ENCODE measurements at regions not wholly inside any gene's neighbourhood (a gene's known extent, or its start where the extent isn't known, plus 50 kb on each side); places are given as distances from the start of the nearest gene placed in this dataset.

GRCh38 chr1:226467443-226467842, 59.5 kb upstream of the PARP1 start:
- H3K9me3 ChIP-seq (ENCODE audit: insufficient read depth, low read length), result no peaks in the 10 kb centered on the region
- no peaks in the 10 kb centered on the region for H3K36me3 ChIP-seq (replicated peaks; ENCODE audit: low read depth, low read length)
- TF ChIP-seq EZH2phosphoT487 (IDR thresholded peaks at IDR 0.05; ENCODE audit: low read depth) (no peak), CTCF (IDR thresholded peaks at IDR 0.05; ENCODE audit: low read depth, low read length) (no peak)
- H3K9ac ChIP-seq (ENCODE audit: low read length), result no peak overlapping the region
- H4K20me1 ChIP-seq (ENCODE audit: insufficient read depth, low read length), result no peaks in the 10 kb centered on the region
- H3K4me1 ChIP-seq (ENCODE audit: low read length), result no peaks in the 10 kb centered on the region
- no peak overlapping the region for H3K4me2 ChIP-seq (ENCODE audit: low read length)
- no peak overlapping the region for H3K27ac ChIP-seq (ENCODE audit: low read length)
- no peak overlapping the region for H2AFZ ChIP-seq (ENCODE audit: low read depth, low read length)
- no peak overlapping the region for H3K4me3 ChIP-seq (ENCODE audit: low read length)
- no peaks in the 10 kb centered on the region for H3K79me2 ChIP-seq (ENCODE audit: low read length)
- peaks cover 29% of the 10 kb centered on the region for H3K27me3 ChIP-seq (ENCODE audit: low read depth, low read length)

GRCh38 chr1:226470921-226471866, 63.3 kb upstream of the PARP1 start:
- Histone ChIP-seq H2AFZ (ENCODE audit: low read depth, low read length) (no peak overlapping the region), H3K36me3 (replicated peaks; ENCODE audit: low read depth, low read length) (no peaks in the 10 kb centered on the region), H3K9ac (ENCODE audit: low read length) (no peak overlapping the region)

GRCh38 chr1:226473325-226473724, 65.4 kb upstream of the PARP1 start:
- no peak overlapping the region for H3K27ac ChIP-seq (ENCODE audit: low read length)
- H3K9ac ChIP-seq (ENCODE audit: low read length), result no peak overlapping the region
- no peaks in the 10 kb centered on the region for H3K36me3 ChIP-seq (replicated peaks; ENCODE audit: low read depth, low read length)
- H4K20me1 ChIP-seq (ENCODE audit: insufficient read depth, low read length), result no peaks in the 10 kb centered on the region
- no peaks in the 10 kb centered on the region for H3K79me2 ChIP-seq (ENCODE audit: low read length)
- TF ChIP-seq CTCF (IDR thresholded peaks at IDR 0.05; ENCODE audit: low read depth, low read length) (no peak), EZH2phosphoT487 (IDR thresholded peaks at IDR 0.05; ENCODE audit: low read depth) (no peak)
- peaks cover 22% of the 10 kb centered on the region; the same call in 1 of the 2 replicates for H3K27me3 ChIP-seq (ENCODE audit: low read depth, low read length)
- peaks cover 5% of the 10 kb centered on the region; the same call in 1 of the 2 replicates for H3K4me1 ChIP-seq (ENCODE audit: low read length)
- no peak overlapping the region for H2AFZ ChIP-seq (ENCODE audit: low read depth, low read length)
- H3K4me2 ChIP-seq (ENCODE audit: low read length), result no peak overlapping the region
- no peaks in the 10 kb centered on the region for H3K9me3 ChIP-seq (ENCODE audit: insufficient read depth, low read length)
- H3K4me3 ChIP-seq (ENCODE audit: low read length), result no peak overlapping the region

More at GRCh38 chr1:226470921-226471866, 63.3 kb upstream of the PARP1 start:
- peaks cover 5% of the 10 kb centered on the region; the same call in 1 of the 2 replicates for H3K4me1 ChIP-seq (ENCODE audit: low read length)
- H3K4me3 ChIP-seq (ENCODE audit: low read length), result no peak overlapping the region
- H3K9me3 ChIP-seq (ENCODE audit: insufficient read depth, low read length), result no peaks in the 10 kb centered on the region
- H3K4me2 ChIP-seq (ENCODE audit: low read length), result no peak overlapping the region
- H3K79me2 ChIP-seq (ENCODE audit: low read length), result no peaks in the 10 kb centered on the region
- H4K20me1 ChIP-seq (ENCODE audit: insufficient read depth, low read length), result no peaks in the 10 kb centered on the region
- H3K27me3 ChIP-seq (ENCODE audit: low read depth, low read length), result peaks cover 32% of the 10 kb centered on the region
- TF ChIP-seq CTCF (IDR thresholded peaks at IDR 0.05; ENCODE audit: low read depth, low read length) (no peak), EZH2phosphoT487 (IDR thresholded peaks at IDR 0.05; ENCODE audit: low read depth) (no peak)
- no peak overlapping the region for H3K27ac ChIP-seq (ENCODE audit: low read length)

GRCh38 chr1:226474041-226474440, 66.1 kb upstream of the PARP1 start:
- no peak overlapping the region for H3K27ac ChIP-seq (ENCODE audit: low read length)
- H3K4me2 ChIP-seq (ENCODE audit: low read length), result no peak overlapping the region
- no peak for TF ChIP-seq CTCF (IDR thresholded peaks at IDR 0.05; ENCODE audit: low read depth, low read length)
- TF ChIP-seq EZH2phosphoT487 (IDR thresholded peaks at IDR 0.05; ENCODE audit: low read depth), result no peak
- H2AFZ ChIP-seq (ENCODE audit: low read depth, low read length), result no peak overlapping the region
- no peaks in the 10 kb centered on the region for H3K79me2 ChIP-seq (ENCODE audit: low read length)
- no peaks in the 10 kb centered on the region for H4K20me1 ChIP-seq (ENCODE audit: insufficient read depth, low read length)
- peaks cover 5% of the 10 kb centered on the region; the same call in 1 of the 2 replicates for H3K4me1 ChIP-seq (ENCODE audit: low read length)
- no peak overlapping the region for H3K9ac ChIP-seq (ENCODE audit: low read length)
- peaks cover 16% of the 10 kb centered on the region; the same call in 1 of the 2 replicates for H3K27me3 ChIP-seq (ENCODE audit: low read depth, low read length)
- no peaks in the 10 kb centered on the region for H3K9me3 ChIP-seq (ENCODE audit: insufficient read depth, low read length)
- no peak overlapping the region for H3K4me3 ChIP-seq (ENCODE audit: low read length)
- H3K36me3 ChIP-seq (replicated peaks; ENCODE audit: low read depth, low read length), result no peaks in the 10 kb centered on the region

Measured in OCI-LY3 (cell line).